Left lung (tissue), 4 donors: ENCODE measurements at regions not wholly inside any gene's neighbourhood (a gene's known extent, or its start where the extent isn't known, plus 50 kb on each side); places are given as distances from the start of the nearest gene placed in this dataset.
"Not testable (repeated sequence)": the region's sequence is repeated elsewhere in the genome, so short reads cannot be mapped to it uniquely, and the experiment has no call there.

Experiments
- ATAC-seq: fragments of 200-7000 bp; cut with Tn5 transposase; one replicate; pipeline ENCODE4 v1.9.1; 2020; ENCODE audit warnings: moderate library complexity
- DNase-seq, 4 donors: peaks; one replicate each; pipeline ENCODE4 v3.0.0-alpha.2; 2013 to 2020
- H3K27ac ChIP-seq, 2 donors: fragments of 200-600 bp; sonication (generic) in 1 of 2; one replicate each; pipeline versions ENCODE4 v1.5.0 to v1.8.0; 2020 to 2021
- H3K27me3 ChIP-seq, 2 donors: fragments of 200-600 bp; sonication (generic) in 1 of 2; one replicate each; pipeline versions ENCODE4 v1.5.0 to v1.8.0; 2020 to 2021
- H3K36me3 ChIP-seq, 2 donors: fragments of 200-600 bp; sonication (generic) in 1 of 2; one replicate each; pipeline versions ENCODE4 v1.5.0 to v1.8.0; 2020 to 2021
- H3K4me1 ChIP-seq, 2 donors: fragments of 200-600 bp; one replicate each; pipeline ENCODE4 v1.8.0; 2021
- H3K4me3 ChIP-seq, 2 donors: fragments of 200-600 bp; sonication (generic) in 1 of 2; one replicate each; pipeline versions ENCODE4 v1.5.0 to v1.8.0; 2020 to 2021; ENCODE audit warnings: mild to moderate bottlenecking in 1 of 2
- H3K9me3 ChIP-seq, 2 donors: fragments of 200-600 bp; sonication (generic) in 1 of 2; one replicate each; pipeline versions ENCODE4 v1.5.0 to v1.8.0; 2020 to 2021
- CTCF ChIP-seq, 2 donors: fragments of 200-600 bp; sonication (generic) in 1 of 2; IDR thresholded peaks; one replicate each; pipeline versions ENCODE4 v1.5.0 to v1.8.0; 2021; ENCODE audit warnings: antibody characterized with exemption in 2 of 2
- intact Hi-C, 2 donors: fragments of 100-400 bp; cut with DNase I; formaldehyde crosslinking; loops; one replicate each; pipeline versions ENCODE4 v1.11.2 to v1.14.2; 2022
- donor health status: DM: no; HTN: yes; CAD: no.
- donor health status: DM: no; HTN: no; CAD: no.

DNA sequence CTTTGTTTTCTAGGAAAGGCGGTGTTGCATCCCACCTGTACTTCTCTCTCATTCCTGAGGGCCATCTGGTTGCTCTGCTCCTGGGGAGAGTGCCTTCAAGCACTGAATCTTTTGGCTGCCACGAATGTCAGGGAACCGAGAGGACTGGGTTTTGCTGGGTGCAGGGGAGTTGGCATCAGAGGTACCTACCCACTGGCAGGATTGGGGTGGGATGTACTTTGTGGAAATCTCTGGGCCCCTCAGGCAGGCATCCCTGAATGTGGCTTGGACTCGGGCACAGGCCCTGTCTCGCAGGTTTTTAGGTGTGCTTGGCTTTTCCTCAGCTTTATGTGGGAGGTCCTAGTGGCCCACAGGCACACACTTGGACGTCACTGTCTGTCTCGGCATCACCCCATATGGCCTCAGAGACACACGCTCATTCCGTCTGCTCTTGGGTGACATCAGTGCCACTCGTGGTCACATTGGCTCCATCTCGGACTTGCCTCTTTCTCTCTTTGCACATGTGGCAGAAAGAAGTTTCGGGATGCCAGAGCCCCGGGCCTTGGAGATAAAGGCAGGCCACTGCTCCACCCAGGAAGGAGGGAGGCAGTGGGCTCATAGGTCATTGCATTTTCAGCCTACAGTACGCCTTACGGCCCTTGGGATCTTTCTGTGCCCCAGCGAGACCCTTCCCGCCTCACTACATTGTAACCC lies 325.6 kb downstream of the ZNF716 start:
- ATAC-seq (no peak), DNase-seq (no peak)
- Histone ChIP-seq H3K4me1 (no peaks in the 10 kb centered on the region), H3K36me3 (no peaks in the 10 kb centered on the region), H3K27ac (no peak overlapping the region), H3K9me3 (peaks cover 0 to 82% of the 10 kb centered on the region in 2 donors), H3K27me3 (no peaks in the 10 kb centered on the region), H3K4me3 (no peak overlapping the region)
- intact Hi-C loops, result no loop called here
- TF ChIP-seq CTCF (IDR thresholded peaks at IDR 0.05), result no peak

- H3K27ac ChIP-seq, H3K4me3 ChIP-seq, DNase-seq, intact Hi-C loops, H3K27me3 ChIP-seq, ATAC-seq, H3K4me1 ChIP-seq, H3K36me3 ChIP-seq: not testable (repeated sequence)
- peaks cover 0 to 82% of the 10 kb centered on the region in 2 donors for H3K9me3 ChIP-seq
Observed at GRCh38 chr7:57776136-57776856, 326.3 kb downstream of the ZNF716 start.

DNA sequence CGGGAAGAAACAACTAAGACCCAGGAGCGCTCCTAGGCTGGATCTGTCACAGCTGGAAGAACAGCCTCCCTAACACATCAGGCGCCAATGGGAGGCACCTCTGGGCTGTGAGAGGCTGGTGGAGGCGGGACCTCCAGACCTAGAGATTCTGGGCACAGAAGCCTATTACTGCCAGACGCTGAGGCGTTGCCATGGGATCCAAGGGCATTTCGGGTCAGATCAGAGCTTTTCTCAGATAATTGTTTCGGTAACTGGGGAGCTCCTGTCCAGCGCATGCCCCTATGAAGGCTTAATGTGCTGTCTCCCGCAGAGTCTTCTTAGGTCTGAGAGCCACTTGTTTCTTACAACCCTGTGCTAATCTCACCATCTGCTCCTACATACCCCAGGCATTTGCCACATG lies 339.2 kb downstream of the ZNF716 start:
- H3K9me3 ChIP-seq, result peaks cover 0 to 20% of the 10 kb centered on the region in 2 donors
- no peak for ATAC-seq

DNA sequence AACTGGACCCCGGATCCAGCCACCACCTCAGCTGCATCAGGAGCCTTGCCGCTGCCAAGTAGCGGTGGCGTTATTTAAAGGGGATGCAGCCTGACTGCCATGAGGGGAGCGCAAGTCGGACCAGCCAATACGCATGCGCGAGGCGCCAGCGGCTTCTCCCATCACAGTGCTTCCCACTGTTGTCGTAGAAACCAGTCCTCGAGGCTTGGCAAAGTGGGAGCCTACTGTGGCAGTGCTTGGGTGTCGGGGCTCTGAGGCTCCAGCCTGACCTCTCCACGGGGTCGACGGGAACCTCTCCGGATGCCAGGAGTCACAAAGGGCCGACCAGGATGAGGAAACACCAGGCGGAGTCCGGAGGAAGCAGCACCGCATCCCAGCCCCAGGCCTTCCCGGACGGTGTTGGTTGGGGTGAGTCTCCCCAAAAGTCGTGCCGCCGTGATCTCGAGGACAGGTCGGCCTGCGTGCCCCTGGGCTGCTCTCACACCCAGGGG lies 369.6 kb downstream of the ZNF716 start:
- Histone ChIP-seq H3K27ac (no peak overlapping the region), H3K4me1 (no peaks in the 10 kb centered on the region), H3K4me3 (no peak overlapping the region), H3K36me3 (no peaks in the 10 kb centered on the region), H3K9me3 (peaks cover 0 to 72% of the 10 kb centered on the region in 2 donors), H3K27me3 (no peaks in the 10 kb centered on the region)
- TF ChIP-seq CTCF (IDR thresholded peaks at IDR 0.05), result no peak
- intact Hi-C loops, result no loop called here
- no peak for ATAC-seq
- no peak for DNase-seq

More for the DNA sequence above, 339.2 kb downstream of the ZNF716 start:
- H3K4me3 ChIP-seq, result no peak overlapping the region
- TF ChIP-seq CTCF (IDR thresholded peaks at IDR 0.05), result no peak
- intact Hi-C loops, result no loop called here
- H3K27ac ChIP-seq, result no peak overlapping the region
- no peaks in the 10 kb centered on the region for H3K27me3 ChIP-seq
- no peaks in the 10 kb centered on the region for H3K36me3 ChIP-seq
- no peaks in the 10 kb centered on the region for H3K4me1 ChIP-seq
- no peak for DNase-seq

- ATAC-seq (no peak), DNase-seq (no peak)
- Histone ChIP-seq H3K9me3 (peaks cover 0 to 69% of the 10 kb centered on the region in 2 donors), H3K4me1 (no peaks in the 10 kb centered on the region), H3K27ac (no peak overlapping the region), H3K27me3 (no peaks in the 10 kb centered on the region), H3K36me3 (no peaks in the 10 kb centered on the region), H3K4me3 (no peak overlapping the region)
- no peak for TF ChIP-seq CTCF (IDR thresholded peaks at IDR 0.05)
- intact Hi-C loops, result no loop called here
Observed at GRCh38 chr7:57820477-57820876, 370.5 kb downstream of the ZNF716 start.
